Skeletal muscle satellite cell (primary cell): ENCODE measurements at regions not wholly inside any gene's neighbourhood (a gene's known extent, or its start where the extent isn't known, plus 50 kb on each side); places are given as distances from the start of the nearest gene placed in this dataset.

Experiments
- H3K27me3 ChIP-seq: 2 replicates; pipeline ENCODE4 v1.7.0; 2013; ENCODE audit warnings: low read length; ENCODE audit not compliant: control insufficient read depth, insufficient read depth
- H3K36me3 ChIP-seq: 2 replicates; pipeline ENCODE4 v1.7.0; 2013; ENCODE audit warnings: mild to moderate bottlenecking, control low read depth, low read length; ENCODE audit not compliant: insufficient read depth
- H3K4me1 ChIP-seq: 2 replicates; pipeline ENCODE4 v1.7.0; 2013; ENCODE audit warnings: low read length; ENCODE audit not compliant: control insufficient read depth, insufficient read depth
- H3K4me2 ChIP-seq: 2 replicates; pipeline ENCODE4 v1.7.0; 2013; ENCODE audit warnings: mild to moderate bottlenecking, low read length
- H3K4me3 ChIP-seq: 2 replicates; pipeline ENCODE4 v1.7.0; 2013; ENCODE audit warnings: low read length
- H3K9ac ChIP-seq: 2 replicates; pipeline ENCODE4 v1.7.0; 2013; ENCODE audit warnings: mild to moderate bottlenecking, low read depth, low read length, moderate library complexity
- H3K9me3 ChIP-seq: replicated peaks from 2 replicates; pipeline ENCODE4 v1.7.0; 2013; ENCODE audit warnings: mild to moderate bottlenecking, control low read depth, low read length

DNA sequence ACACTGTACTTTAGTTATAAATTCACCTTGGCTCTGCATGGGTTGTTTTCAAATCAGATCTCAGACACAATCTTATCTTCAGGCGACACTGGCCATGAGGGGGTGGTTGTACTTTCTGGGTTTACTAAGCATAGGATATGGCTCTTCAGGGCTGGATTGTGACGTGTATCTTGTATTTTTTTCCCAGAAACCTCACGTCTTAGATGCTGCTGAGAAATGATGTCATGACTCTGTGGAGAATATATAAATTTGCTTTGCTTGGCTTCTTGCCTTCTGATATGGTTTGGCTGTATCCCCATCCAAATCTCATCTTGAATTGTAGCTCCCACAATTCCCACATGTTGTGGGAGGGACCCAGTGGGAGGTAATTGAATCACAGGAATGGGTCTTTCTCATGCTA lies 82.8 kb upstream of the VSTM5 start:
- Histone ChIP-seq H3K27me3 (peaks cover 37% of the 10 kb centered on the region), H3K4me3 (no peak overlapping the region)

DNA sequence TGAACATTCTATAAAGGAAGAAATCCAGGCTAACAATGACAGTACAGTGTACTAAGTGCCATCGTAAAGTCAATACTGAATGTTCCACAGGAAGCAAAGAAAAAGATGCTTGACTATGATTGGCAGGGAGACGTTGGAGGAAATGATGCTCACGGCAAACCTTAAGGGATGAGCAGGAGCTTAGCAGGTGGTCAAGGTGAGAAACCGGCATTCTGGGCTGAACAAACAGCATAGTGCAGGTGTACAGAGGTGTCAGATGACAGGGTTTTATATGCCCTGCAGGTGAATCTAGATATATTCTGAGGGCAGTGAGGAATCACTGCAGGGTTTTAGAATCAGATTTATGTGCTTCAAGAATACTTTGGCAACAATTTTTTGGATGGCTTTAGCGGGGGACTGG lies 85.3 kb upstream of the HEPHL1 start:
- Histone ChIP-seq H3K9me3 (no peaks in the 10 kb centered on the region), H3K4me1 (no peaks in the 10 kb centered on the region), H3K4me2 (no peak overlapping the region), H3K36me3 (no peaks in the 10 kb centered on the region), H3K27me3 (peaks cover 45% of the 10 kb centered on the region), H3K9ac (no peak overlapping the region), H3K4me3 (no peak overlapping the region)

More for the DNA sequence above, 82.8 kb upstream of the VSTM5 start:
- H3K4me1 ChIP-seq: no peaks in the 10 kb centered on the region
- no peaks in the 10 kb centered on the region for H3K36me3 ChIP-seq
- no peaks in the 10 kb centered on the region for H3K9me3 ChIP-seq
- H3K4me2 ChIP-seq: no peak overlapping the region
- no peak overlapping the region for H3K9ac ChIP-seq

DNA sequence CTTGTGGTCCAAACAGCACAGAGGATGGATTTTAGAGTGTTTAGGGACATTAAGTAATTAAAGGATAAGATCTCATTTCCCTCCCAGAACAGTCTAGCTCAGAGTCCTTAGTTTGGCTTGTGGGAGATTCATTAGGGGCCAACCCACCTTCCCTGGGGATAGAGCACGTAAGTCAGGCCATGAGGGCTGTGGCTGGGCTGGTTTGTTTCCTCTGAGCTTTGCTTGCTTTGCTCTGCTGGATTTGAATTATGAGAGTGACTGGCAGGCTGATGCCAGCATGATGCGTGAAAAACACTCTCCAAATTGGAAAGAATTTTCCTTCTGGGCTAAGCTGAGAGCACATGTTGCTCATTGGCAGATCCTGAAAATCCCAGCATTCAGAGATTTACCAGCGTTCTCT lies 84.7 kb upstream of the HEPHL1 start:
- H3K4me3 ChIP-seq: no peak overlapping the region
- H3K9ac ChIP-seq: no peak overlapping the region
- peaks cover 45% of the 10 kb centered on the region for H3K27me3 ChIP-seq
- no peaks in the 10 kb centered on the region for H3K9me3 ChIP-seq
- H3K4me2 ChIP-seq: no peak overlapping the region
- H3K4me1 ChIP-seq: no peaks in the 10 kb centered on the region
- no peaks in the 10 kb centered on the region for H3K36me3 ChIP-seq

DNA sequence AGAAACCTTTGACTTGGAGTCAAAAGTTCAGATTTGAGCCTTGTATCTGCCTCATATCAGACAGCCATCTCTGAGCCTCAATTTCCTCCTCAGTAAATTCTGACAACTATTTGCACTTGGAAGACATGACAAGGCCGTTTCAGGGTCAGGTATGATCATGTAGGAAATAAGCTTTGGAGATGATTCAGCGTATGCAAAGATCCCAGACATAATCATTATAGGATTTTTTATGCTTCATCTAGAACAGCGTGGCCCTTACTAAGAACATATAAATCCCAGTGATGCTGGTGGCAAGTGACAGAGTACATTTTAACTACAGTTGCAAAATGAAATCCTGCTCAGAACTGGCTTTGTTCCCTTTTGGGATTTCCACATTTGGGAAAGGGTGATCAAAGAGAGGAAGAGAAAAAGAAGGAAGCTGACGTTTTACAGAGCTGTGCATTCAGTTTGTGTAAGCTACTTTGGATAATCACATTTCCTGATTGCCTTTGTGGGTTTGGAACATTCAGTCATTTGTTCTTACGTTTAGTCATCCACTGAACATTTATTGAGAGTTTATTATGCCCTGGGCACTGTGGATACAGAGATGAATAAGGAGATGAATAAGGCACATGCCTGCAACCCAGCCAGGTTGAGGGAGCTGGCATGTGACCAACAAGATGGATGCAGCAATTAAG lies 81.9 kb upstream of the HEPHL1 start:
- H3K9ac ChIP-seq: no peak overlapping the region
- peaks cover 54% of the 10 kb centered on the region for H3K27me3 ChIP-seq
- H3K9me3 ChIP-seq: no peaks in the 10 kb centered on the region
- no peaks in the 10 kb centered on the region for H3K4me1 ChIP-seq
- no peak overlapping the region for H3K4me2 ChIP-seq
- no peak overlapping the region for H3K4me3 ChIP-seq
- no peaks in the 10 kb centered on the region for H3K36me3 ChIP-seq

DNA sequence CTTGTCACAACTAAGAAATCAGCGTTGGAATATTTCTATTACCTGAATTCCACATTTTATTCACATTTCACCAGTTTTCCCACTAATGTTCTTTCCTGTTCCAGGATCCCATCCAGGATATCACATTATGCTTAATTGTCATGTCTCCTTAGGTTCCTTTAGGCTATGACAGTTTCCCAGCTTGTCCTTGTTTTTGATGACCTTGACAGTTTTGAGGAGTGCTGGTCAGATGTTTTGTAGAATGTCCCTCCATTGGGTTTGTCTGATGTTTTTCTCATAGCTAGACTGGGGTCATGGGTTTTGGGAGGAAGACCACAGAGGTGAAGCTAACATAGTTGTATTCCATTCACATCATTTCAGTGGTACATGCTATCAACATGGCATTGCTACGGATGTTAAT lies 80.8 kb upstream of the HEPHL1 start:
- no peaks in the 10 kb centered on the region for H3K4me1 ChIP-seq
- H3K9me3 ChIP-seq: no peaks in the 10 kb centered on the region

DNA sequence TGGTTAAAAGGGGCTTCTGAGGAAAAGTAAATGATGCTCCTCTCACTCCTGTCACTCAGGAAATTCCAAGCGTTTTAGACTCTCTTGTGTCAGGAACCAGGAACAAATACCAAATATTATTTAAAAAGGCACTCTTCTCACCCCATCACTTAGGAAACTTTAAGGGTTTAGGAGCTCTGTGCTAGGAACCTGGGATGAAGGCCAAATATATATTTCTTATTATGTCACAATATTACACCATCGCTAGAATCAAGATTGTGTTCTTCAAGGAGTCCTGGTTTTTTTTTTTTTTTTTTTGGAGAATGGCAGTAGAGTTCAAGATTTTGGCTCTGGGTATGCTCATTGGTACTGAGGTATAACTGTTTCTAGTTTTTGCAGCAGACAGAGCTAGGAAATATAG lies 79.0 kb upstream of the HEPHL1 start:
- Histone ChIP-seq H3K9ac (no peak overlapping the region), H3K4me1 (no peaks in the 10 kb centered on the region), H3K27me3 (peaks cover 32% of the 10 kb centered on the region), H3K4me2 (no peak overlapping the region), H3K36me3 (no peaks in the 10 kb centered on the region), H3K9me3 (no peaks in the 10 kb centered on the region), H3K4me3 (no peak overlapping the region)

More for the DNA sequence above, 80.8 kb upstream of the HEPHL1 start:
- no peak overlapping the region for H3K4me3 ChIP-seq
- no peak overlapping the region for H3K9ac ChIP-seq
- H3K27me3 ChIP-seq: peaks cover 46% of the 10 kb centered on the region
- H3K36me3 ChIP-seq: no peaks in the 10 kb centered on the region
- no peak overlapping the region for H3K4me2 ChIP-seq

DNA sequence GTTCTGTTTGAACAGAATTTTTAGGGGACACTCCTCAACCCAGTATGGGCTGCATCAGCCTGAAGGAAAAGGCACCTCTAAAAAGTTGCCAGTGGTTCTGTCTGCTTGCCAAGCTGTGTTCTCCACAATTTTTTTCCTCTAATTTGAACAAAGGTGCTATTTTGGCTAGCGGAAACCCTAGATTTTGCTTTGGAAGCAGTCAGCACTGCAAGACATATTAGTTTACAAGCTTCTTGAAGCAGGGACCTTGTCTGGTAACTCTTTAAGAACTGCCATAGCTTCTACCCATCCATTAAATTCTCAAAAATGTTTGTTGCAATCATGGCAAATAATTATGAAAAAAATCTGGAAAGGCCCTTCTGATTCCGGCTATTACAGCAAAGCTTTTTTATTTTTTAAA lies 75.6 kb upstream of the HEPHL1 start:
- no peak overlapping the region for H3K4me3 ChIP-seq
- H3K4me2 ChIP-seq: no peak overlapping the region
- H3K9ac ChIP-seq: no peak overlapping the region
- H3K36me3 ChIP-seq: no peaks in the 10 kb centered on the region
- H3K9me3 ChIP-seq: no peaks in the 10 kb centered on the region
- peaks cover 7% of the 10 kb centered on the region for H3K4me1 ChIP-seq
- H3K27me3 ChIP-seq: peaks cover 32% of the 10 kb centered on the region

DNA sequence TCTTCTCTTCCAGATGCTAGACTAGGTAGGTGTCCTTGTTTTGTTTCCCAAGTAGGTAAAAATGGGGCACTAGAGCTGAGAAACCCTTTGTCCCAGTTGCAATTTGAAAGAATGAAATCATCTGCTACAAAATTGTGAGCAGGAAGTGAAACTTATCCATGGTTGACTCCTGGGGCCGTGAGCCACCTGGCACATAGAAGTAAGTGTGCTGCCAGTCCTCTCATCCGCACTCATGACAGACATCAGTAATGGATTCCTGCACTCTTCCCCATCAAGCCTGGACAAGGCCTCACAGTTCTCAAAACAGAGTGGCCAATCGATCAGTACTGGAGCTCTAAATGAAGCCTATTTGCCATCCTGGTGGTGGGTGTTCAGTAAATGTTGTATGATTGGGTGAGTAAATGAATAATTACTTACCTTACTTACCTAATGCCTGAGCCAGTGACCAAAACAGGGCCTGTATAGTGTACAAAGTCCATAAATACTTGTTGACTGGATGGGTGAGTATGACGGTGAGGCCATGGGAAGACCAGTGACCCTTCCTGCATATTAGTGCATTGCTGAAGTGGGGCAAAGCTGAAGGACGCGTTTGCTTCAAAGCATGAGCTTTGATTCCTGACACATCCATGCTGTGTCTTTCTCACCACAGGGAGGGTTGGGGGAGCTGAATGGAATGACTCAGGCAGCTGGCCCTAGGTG lies 68.9 kb upstream of the HEPHL1 start:
- H3K4me1 ChIP-seq: peaks cover 7% of the 10 kb centered on the region
- no peak overlapping the region for H3K4me2 ChIP-seq
- H3K27me3 ChIP-seq: peaks cover 67% of the 10 kb centered on the region
- no peaks in the 10 kb centered on the region for H3K9me3 ChIP-seq
- H3K9ac ChIP-seq: no peak overlapping the region
- no peaks in the 10 kb centered on the region for H3K36me3 ChIP-seq
- H3K4me3 ChIP-seq: no peak overlapping the region

DNA sequence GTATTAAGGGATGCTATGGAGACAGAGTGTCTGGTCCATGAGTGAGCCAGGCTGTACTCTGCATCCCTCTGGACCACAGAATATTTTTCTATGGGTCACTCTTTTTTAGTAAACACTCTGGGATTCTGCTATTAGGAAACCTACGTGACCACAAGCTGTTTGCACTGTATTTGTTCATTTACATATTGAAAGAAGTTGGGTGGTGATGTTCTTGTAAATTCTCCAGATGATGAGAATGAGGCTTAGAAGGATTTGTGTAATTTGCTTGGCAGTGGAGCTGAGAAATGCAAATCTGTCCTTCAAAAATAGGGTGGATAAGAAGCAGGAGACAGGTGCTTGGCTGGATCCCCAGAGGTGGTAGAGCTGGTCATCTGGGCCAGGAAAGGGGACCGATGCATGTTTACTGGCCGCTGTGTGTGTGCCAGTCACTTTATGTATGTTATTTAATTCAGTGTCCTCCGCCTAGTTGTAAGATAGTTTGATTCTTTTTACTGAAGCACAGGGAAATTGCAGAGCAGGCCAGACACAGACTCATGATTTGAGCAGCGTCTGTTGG lies 63.7 kb upstream of the HEPHL1 start:
- H3K4me3 ChIP-seq: no peak overlapping the region
- peaks cover 88% of the 10 kb centered on the region for H3K27me3 ChIP-seq
- H3K9ac ChIP-seq: no peak overlapping the region
- no peaks in the 10 kb centered on the region for H3K9me3 ChIP-seq
- H3K4me2 ChIP-seq: no peak overlapping the region
- no peaks in the 10 kb centered on the region for H3K36me3 ChIP-seq
- no peaks in the 10 kb centered on the region for H3K4me1 ChIP-seq

DNA sequence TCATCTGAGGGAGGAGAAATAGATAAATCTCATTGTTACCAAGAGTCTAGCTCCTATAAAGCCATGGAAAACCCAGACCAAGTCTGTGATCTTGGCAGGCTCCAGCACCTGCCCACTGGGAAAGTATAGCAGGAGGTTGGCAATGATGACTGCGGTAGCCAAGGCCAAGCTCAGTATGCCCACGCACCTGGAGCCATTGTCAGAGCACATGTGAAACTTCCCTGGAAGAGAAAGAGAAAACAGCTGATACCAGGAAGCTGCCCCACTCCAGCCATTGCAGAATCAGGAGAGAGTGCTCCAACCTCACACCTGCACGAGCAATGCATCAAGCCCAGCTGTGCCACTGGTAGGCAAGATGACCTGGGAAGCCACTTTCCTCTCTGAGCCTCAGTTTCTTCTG lies 62.2 kb upstream of the HEPHL1 start:
- H3K4me1 ChIP-seq: no peaks in the 10 kb centered on the region
- H3K9me3 ChIP-seq: no peaks in the 10 kb centered on the region
- H3K27me3 ChIP-seq: peaks cover 84% of the 10 kb centered on the region
- H3K36me3 ChIP-seq: no peaks in the 10 kb centered on the region
- no peak overlapping the region for H3K4me3 ChIP-seq
- H3K4me2 ChIP-seq: no peak overlapping the region
- H3K9ac ChIP-seq: no peak overlapping the region

DNA sequence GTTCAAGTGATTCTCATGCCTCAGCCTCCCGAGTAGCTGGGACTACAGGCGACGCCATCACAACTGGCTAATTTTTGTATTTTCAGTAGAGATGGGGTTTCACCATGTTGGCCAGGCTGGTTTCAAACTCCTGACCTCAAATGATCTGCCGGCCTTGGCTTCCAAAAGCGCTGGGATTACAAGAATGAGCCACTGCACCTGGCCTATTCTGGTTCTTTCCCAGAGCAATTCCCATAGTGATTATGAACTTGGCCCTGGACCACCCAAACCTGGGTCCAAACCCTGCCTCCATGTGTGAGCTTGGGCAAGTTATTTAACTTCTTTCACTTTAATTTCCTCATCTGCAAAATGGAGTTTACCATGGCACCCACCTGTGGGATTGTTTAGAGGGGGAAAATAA lies 61.5 kb upstream of the HEPHL1 start:
- H3K27me3 ChIP-seq: peaks cover 78% of the 10 kb centered on the region
- no peak overlapping the region for H3K4me3 ChIP-seq
- H3K9me3 ChIP-seq: no peaks in the 10 kb centered on the region
- H3K9ac ChIP-seq: no peak overlapping the region
- no peaks in the 10 kb centered on the region for H3K4me1 ChIP-seq
- no peaks in the 10 kb centered on the region for H3K36me3 ChIP-seq
- no peak overlapping the region for H3K4me2 ChIP-seq

DNA sequence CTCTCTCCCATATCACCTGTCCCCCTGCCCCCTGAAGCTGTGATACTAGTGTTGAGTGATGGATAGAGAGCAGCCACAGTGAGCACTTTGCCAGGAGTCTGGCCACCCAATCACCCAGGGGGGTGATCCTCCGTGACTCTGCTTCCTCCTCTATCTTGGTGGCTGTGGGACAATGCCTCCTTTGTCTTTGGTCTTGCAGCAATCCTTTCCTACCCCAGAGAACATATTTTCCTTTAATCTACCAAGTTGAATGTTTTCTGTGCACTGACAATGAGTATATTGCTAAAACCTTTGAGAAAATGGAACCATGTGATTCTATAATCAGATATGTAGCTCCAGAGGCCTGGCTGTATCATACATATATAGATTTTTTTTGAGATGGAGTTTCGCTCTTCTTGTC lies 58.1 kb upstream of the HEPHL1 start:
- Histone ChIP-seq H3K36me3 (no peaks in the 10 kb centered on the region), H3K4me2 (no peak overlapping the region), H3K4me1 (no peaks in the 10 kb centered on the region), H3K9me3 (no peaks in the 10 kb centered on the region), H3K4me3 (no peak overlapping the region), H3K9ac (no peak overlapping the region), H3K27me3 (peaks cover 52% of the 10 kb centered on the region)
